Panc1 (cell line): ENCODE measurements at regions not wholly inside any gene's neighbourhood (a gene's known extent, or its start where the extent isn't known, plus 50 kb on each side); places are given as distances from the start of the nearest gene placed in this dataset.

ENCODE experiments used
- ATAC-seq: fragments of 200-7000 bp; cut with Tn5 transposase; 2 replicates; pipeline ENCODE4 v1.9.1; 2020; ENCODE audit warnings: mild to moderate bottlenecking, moderate library complexity
- BruUV-seq: library from RNA; stranded (reverse); fragments of 400-500 nt; replicated peaks from 2 replicates; lab custom pipeline; 2021; lab: Mats Ljungman, UMichigan
- CTCF ChIA-PET: fragments of 300-600 bp; sonication (Branson Sonifier 250); formaldehyde crosslinking; loops from one replicate; lab custom pipeline; 2022; ENCODE audit warnings: antibody characterized with exemption; lab: Charles Lee
- POLR2A ChIA-PET: fragments of 300-600 bp; sonication (Branson Sonifier 250); formaldehyde crosslinking; loops from one replicate; lab custom pipeline; 2022; ENCODE audit warnings: antibody characterized with exemption; lab: Charles Lee
- DNase-seq: peaks from one replicate; pipeline ENCODE4 v3.0.0-alpha.2; 2010; ENCODE audit warnings: low read depth, low spot score
- H3K27ac ChIP-seq: 2 replicates; pipeline ENCODE4 v1.5.1; 2011; ENCODE audit warnings: mild to moderate bottlenecking, low read length, inconsistent platforms
- H3K27me3 ChIP-seq: fragments of 200-500 bp; sonication (Bioruptor generic); 2 replicates; pipeline ENCODE4 v1.6.0; 2014; ENCODE audit warnings: low read length, inconsistent platforms; ENCODE audit not compliant: control insufficient read depth, insufficient read depth
- H3K36me3 ChIP-seq: fragments of 200-500 bp; sonication (Bioruptor generic); 2 replicates; pipeline ENCODE4 v1.5.1; 2014; ENCODE audit warnings: inconsistent platforms, mild to moderate bottlenecking, low read length, moderate library complexity; ENCODE audit not compliant: control insufficient read depth, insufficient read depth
- H3K4me1 ChIP-seq: 2 replicates; pipeline ENCODE4 v1.5.1; 2011; ENCODE audit warnings: inconsistent platforms, mild to moderate bottlenecking, low read length, moderate library complexity; ENCODE audit not compliant: control insufficient read depth, insufficient read depth
- H3K4me3 ChIP-seq, 2 experiments: 2 replicates each; pipeline ENCODE4 v1.5.1; 2011 to 2012; ENCODE audit warnings: low read depth in 2 of 2, low read length in 2 of 2, mild to moderate bottlenecking in 2 of 2, inconsistent platforms in 1 of 2, moderate library complexity in 1 of 2
- H3K9me3 ChIP-seq: fragments of 200-500 bp; sonication (Bioruptor generic); 2 replicates; pipeline ENCODE4 v1.5.1; 2014; ENCODE audit warnings: low read depth, mild to moderate bottlenecking, inconsistent platforms, low read length, moderate library complexity; ENCODE audit not compliant: control insufficient read depth, insufficient read depth
- CTCF ChIP-seq: fragments of 450-650 bp; IDR thresholded peaks from 2 replicates; pipeline ENCODE4 v1.5.1; 2017; ENCODE audit warnings: mild to moderate bottlenecking
- REST ChIP-seq, 2 experiments: IDR thresholded peaks; 2 replicates each; pipeline ENCODE4 v1.6.1; 2011 to 2012; ENCODE audit warnings: low read depth in 2 of 2, control low read depth in 1 of 2, low read length in 1 of 2, mild to moderate bottlenecking in 1 of 2, moderate library complexity in 1 of 2; ENCODE audit not compliant: insufficient read depth in 1 of 2
- SIN3A ChIP-seq: IDR thresholded peaks from 2 replicates; pipeline ENCODE4 v1.6.1; 2012; ENCODE audit warnings: low read depth, mild to moderate bottlenecking, low read length, moderate library complexity, borderline replicate concordance; ENCODE audit not compliant: insufficient read depth
- TCF7L2 ChIP-seq: IDR thresholded peaks from 2 replicates; pipeline ENCODE4 v1.6.1; 2011; ENCODE audit warnings: mild to moderate bottlenecking, low read depth, low read length, inconsistent platforms
- in situ Hi-C: cut with HindIII; loops from 2 replicates; pipeline ENCODE4 v1.10.0; 2016; ENCODE audit warnings: low sequenced_read_pairs, low pct_unique_long_range_greater_than_20kb
- intact Hi-C: fragments of 100-400 bp; cut with micrococcal nuclease; formaldehyde crosslinking; loops from one replicate; pipeline ENCODE4 v1.10.0; 2022; ENCODE audit not compliant: unreplicated experiment

- CTCF ChIA-PET: no interaction called here
- H3K9me3 ChIP-seq: no peaks in the 10 kb centered on the region
Observed at GRCh38 chr10:124283949-124284250, 134.8 kb downstream of the OAT start.

GRCh38 chr10:124283215-124283948 lies 135.3 kb downstream of the OAT start:
- TF ChIP-seq TCF7L2 (no peak), SIN3A (no peak)
- intact Hi-C loops: no loop called here
- POLR2A ChIA-PET: no interaction called here
- Histone ChIP-seq H3K9me3 (no peaks in the 10 kb centered on the region), H3K27me3 (no peaks in the 10 kb centered on the region), H3K27ac (no peak overlapping the region), H3K4me3 (no peak overlapping the region), H3K36me3 (no peaks in the 10 kb centered on the region), H3K4me1 (no peaks in the 10 kb centered on the region)
- ATAC-seq (no peak), DNase-seq (no peak)
- no TSS peak for BruUV-seq
- in situ Hi-C loops: no loop called here
- CTCF ChIA-PET: no interaction called here

More at GRCh38 chr10:124283949-124284250, 134.8 kb downstream of the OAT start:
- Histone ChIP-seq H3K27me3 (no peaks in the 10 kb centered on the region), H3K36me3 (no peaks in the 10 kb centered on the region), H3K27ac (no peak overlapping the region), H3K4me1 (no peaks in the 10 kb centered on the region), H3K4me3 (no peak overlapping the region)
- ATAC-seq (no peak), DNase-seq (no peak)
- TF ChIP-seq REST (IDR thresholded peaks at IDR 0.05; ENCODE audit: insufficient read depth in 1 of 2, low read depth in 2 of 2, low read length in 1 of 2) (no peak), CTCF (no peak)
- POLR2A ChIA-PET: no interaction called here
- BruUV-seq: no TSS peak
- intact Hi-C loops: no loop called here
- in situ Hi-C loops: no loop called here

GRCh38 chr10:124282326-124282725 lies 136.4 kb downstream of the OAT start:
- H3K4me1 ChIP-seq: no peaks in the 10 kb centered on the region
- in situ Hi-C loops (no loop called here), intact Hi-C loops (no loop called here)
- no peaks in the 10 kb centered on the region for H3K27me3 ChIP-seq
- DNase-seq (no peak), ATAC-seq (no peak)
- H3K9me3 ChIP-seq: no peaks in the 10 kb centered on the region
- no TSS peak for BruUV-seq
- H3K27ac ChIP-seq: no peak overlapping the region
- no peaks in the 10 kb centered on the region for H3K36me3 ChIP-seq
- H3K4me3 ChIP-seq: no peak overlapping the region
- ChIA-PET CTCF (no interaction called here), POLR2A (no interaction called here)
- no peak for TF ChIP-seq CTCF
